Esophagus squamous epithelium (tissue), 4 donors: ENCODE measurements at regions not wholly inside any gene's neighbourhood (a gene's known extent, or its start where the extent isn't known, plus 50 kb on each side); places are given as distances from the start of the nearest gene placed in this dataset.

Experiments used
- POLR2A ChIP-seq, 4 donors: fragments of 450-650 bp; IDR thresholded peaks; one replicate each; pipeline ENCODE4 v1.6.1; 2017; ENCODE audit warnings: antibody characterized with exemption in 4 of 4, mild to moderate bottlenecking in 4 of 4, moderate library complexity in 3 of 4
- TF ChIP-seq, protein P1 (sequence below), 6 experiments: fragments of 450-650 bp in 4 of 6; fragments of 200-600 bp in 2 of 6; sonication (generic) in 2 of 6; IDR thresholded peaks; one replicate each; pipeline ENCODE4 v1.5.1; 2016 to 2019; ENCODE audit warnings: antibody characterized with exemption in 6 of 6, mild to moderate bottlenecking in 4 of 6, moderate library complexity in 4 of 6

DNA sequence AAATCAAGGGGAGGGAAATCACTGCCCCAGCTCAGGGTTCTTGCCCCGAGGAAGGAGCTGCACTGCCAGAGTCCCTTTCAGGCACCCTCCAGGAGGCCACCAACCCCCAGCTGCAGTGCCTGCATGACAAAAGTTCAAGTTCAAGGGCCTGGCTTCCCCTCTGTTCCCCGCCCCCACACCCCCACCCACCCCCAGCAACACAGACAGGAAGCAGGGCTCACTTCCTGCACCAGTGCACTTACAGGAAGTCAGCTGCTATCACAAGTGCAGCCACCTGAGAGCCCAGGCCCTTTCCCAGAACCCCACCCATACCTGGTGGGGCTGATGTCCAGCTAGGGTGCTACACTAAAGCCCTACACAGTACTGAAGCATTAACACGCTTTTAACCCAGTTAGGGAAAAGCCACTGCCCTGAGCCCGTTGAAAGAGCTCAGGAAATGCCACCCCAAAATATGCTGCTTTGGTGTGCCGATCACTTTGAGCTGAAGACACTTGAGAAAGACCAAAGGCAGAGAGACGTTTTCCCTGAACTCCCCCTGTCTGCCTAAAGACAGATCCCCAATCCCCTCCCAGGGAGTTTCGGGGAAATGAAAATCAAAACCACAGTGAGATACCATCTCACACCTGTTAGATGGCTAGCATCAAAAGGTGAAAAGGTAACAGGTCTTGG, 109.9 kb upstream of the CAB39 start:
- TF ChIP-seq, protein P1, sequence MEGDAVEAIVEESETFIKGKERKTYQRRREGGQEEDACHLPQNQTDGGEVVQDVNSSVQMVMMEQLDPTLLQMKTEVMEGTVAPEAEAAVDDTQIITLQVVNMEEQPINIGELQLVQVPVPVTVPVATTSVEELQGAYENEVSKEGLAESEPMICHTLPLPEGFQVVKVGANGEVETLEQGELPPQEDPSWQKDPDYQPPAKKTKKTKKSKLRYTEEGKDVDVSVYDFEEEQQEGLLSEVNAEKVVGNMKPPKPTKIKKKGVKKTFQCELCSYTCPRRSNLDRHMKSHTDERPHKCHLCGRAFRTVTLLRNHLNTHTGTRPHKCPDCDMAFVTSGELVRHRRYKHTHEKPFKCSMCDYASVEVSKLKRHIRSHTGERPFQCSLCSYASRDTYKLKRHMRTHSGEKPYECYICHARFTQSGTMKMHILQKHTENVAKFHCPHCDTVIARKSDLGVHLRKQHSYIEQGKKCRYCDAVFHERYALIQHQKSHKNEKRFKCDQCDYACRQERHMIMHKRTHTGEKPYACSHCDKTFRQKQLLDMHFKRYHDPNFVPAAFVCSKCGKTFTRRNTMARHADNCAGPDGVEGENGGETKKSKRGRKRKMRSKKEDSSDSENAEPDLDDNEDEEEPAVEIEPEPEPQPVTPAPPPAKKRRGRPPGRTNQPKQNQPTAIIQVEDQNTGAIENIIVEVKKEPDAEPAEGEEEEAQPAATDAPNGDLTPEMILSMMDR (IDR thresholded peaks at IDR 0.05): no peak
- peak in 1 of 4 donors; percentile 28 for TF ChIP-seq POLR2A (IDR thresholded peaks at IDR 0.05)
